ENCODE measurements at regions not wholly inside any gene's neighbourhood (a gene's known extent, or its start where the extent isn't known, plus 50 kb on each side); places are given as distances from the start of the nearest gene placed in this dataset.
"Not testable (repeated sequence)": the region's sequence is repeated elsewhere in the genome, so short reads cannot be mapped to it uniquely, and the experiment has no call there.

DNA sequence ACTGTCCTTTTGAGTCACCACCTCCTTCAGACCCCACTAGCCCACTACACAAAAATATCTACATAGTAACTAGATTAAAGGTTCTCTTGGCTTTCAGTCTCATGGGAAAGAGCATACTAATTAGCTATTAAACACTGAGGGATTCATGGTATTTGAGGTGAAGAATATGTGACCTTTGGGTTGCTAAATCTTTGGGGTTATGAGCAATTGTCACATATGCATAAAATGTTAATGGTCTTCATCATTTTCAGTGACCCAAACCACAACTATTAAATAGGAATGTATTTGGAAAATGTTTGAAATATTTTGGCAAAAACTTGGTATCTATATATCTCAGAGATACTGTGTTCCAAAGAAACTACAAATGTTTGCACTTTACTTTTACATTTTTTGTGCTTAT lies 365.1 kb downstream of the MAGEB5 start:
- no peak for DNase-seq

DNA sequence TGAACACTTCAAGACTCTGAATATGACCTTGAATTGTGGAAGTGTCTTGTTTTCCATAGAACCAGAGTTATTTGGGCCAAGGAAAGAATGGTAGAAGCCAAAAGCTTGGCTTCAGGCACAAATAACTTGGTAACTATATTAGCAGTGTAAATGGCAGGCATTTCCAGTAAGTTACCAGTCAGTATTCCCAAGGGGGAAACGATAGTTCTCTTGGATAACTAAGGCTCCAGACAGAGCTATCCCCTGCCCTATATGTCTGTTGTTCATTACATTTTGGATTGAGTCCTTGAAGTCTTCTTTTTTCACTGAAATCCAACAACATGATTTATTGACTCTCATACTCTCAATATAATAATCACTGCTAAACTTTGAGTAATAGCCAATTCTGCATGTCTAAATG lies 364.1 kb downstream of the MAGEB5 start:
- no peak for DNase-seq

DNA sequence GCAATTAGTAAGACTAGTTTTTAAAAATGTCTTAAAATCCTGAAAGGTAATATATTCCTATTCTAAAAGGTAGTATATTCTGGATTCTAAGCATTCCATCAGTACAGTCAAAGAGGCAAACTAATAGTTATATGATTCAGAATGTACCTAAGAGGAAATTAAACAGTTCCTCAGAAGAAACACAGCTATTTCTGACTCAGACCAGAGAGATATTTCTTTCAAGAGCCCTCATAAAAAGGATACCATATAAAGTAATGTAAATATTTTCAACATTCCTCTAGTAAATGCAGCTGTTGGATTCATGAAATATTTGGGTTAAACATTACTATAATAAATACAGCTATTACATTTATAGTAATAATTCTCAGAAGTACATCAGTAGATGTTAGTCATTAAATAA lies 358.3 kb downstream of the MAGEB5 start:
- DNase-seq: no peak

DNA sequence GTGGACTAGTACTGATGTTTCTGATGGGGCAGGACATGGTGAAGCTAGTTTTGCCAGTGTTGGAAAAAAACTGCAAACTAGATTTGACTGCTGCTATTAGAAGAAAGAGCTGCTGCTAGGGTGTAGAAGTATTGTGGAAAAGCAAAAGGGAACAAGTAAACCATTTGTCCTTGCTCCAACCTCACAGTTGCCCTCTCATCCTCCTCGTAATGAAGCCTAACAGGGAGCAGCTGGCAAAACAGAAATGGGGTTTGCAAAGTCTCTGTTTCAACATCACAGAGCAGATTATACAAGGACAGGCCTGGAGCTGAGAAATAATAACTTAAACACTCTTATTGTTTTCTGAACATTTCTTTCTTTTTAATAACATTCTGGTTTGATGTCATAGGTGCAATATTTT lies 346.2 kb downstream of the MAGEB5 start:
- no peak for DNase-seq

DNA sequence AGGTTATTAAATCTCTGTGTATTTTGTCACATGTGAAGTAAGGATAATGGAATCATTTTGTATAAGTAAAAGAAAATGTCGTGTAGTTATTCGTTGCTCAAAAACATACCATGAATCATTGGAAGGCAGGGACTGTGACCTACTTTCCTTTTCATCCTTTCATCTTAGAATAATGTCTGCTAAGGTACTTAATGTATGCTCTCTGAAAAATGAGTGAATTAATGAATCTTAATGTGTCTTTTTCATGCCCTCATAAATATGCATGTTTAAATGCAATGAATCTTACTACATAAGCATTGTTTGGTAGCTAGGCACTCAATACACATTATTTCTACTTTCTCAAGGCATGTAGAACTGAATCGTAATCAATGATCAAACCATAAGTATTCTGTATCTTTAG lies 343.9 kb downstream of the MAGEB5 start:
- no peak for DNase-seq

DNA sequence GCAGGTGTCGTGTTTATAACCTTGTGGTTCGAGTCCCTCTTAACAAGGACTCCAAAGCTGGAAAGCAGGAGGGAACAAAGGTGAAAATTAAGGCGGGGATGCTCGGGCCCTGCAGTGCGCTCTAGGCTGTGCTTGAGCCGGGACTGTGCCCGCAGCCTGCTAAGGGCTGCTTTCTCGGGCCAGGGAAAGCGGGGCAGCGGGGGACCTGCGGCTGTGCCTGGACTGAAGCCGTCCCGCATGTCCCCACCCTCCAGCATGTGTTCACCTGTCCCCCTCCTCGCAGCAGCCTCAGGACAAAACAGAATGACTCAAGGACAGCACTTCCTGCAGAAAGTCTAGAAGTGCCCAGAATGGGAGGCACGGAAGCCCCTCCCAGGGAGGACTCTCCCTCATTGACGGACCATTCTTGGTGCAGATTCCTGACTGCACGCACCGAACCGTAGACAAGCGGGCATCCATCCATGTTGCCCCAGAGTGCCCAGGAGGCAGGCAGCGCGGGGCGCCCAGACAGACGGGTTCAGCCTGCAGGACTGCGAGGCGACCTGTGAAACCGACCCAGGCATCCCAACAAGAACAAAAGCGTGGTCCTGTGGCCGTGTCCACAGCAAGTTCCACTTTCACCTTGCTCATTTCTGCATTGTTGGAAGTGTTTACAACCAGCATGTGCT lies 342.9 kb downstream of the MAGEB5 start:
- DNase-seq: no peak

DNA sequence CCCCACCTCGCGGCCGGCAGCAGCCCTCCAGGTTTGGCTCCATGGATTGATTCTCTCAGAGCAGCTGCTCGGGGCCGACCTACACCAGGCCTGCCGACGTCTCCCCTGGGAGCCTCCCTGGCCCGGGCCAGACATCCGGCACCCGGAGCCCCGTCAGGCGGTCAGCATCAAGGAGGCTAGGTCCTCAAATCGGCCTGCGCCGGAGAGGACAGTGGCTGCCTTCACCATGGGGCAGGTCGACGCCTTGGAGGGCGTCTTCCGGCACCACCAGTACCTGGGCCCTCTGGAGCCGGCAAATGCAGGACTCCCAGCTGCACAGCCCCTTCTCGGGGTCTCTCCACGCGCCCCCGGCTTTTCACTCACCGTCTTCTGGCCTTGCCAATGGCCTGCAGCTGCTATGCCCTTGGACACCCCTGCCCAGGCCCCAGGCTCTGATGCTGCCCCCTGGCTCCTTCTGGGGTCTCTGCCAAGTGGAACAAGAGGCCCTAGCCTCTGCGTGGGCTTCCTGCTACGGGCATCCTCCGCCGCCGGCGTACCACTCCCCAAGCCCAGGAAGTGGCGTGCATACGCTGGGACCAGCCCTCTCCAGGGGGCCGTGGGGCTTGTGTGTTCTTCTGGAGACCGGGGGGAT lies 341.8 kb downstream of the MAGEB5 start:
- no peak for DNase-seq

DNA sequence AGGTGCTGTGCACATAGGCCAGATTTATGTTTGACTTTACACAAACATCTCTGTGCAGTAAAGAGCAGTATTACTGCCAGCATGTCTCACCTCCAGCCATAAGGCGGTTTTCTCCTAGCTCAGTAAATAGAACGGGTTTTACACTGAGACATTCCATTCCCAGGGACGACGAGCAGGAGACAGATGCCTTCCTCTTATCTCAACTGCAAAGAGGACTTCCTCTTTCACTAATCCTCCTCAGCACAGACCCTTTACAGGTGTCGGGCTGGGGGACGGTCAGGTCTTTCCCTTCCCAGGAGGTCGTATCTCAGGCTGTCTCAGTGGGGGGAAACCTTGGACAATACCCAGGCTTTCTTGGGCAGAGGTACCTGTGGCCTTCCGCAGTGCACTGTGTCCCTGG lies 309.8 kb downstream of the MAGEB5 start:
- not testable (repeated sequence) for DNase-seq

DNA sequence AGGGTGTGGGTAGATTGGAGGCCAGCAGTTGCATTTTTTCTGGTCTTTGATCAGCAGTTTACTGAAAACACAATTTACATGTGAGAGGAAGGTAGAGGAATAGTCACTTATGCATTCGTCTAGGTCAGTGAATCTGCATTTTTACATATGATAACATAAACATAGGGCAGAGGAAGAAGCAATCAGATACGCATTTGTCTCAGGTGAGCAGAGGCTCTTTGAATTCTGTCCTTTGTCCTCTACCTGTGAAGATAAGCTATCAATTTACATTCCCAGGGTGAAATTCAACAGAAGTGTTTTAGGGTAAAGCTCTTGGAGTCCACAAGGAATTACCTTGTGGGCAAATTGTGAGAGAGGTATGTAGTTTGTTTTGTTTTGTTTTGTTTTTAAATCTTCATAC lies 306.5 kb downstream of the MAGEB5 start:
- no peak for DNase-seq

DNA sequence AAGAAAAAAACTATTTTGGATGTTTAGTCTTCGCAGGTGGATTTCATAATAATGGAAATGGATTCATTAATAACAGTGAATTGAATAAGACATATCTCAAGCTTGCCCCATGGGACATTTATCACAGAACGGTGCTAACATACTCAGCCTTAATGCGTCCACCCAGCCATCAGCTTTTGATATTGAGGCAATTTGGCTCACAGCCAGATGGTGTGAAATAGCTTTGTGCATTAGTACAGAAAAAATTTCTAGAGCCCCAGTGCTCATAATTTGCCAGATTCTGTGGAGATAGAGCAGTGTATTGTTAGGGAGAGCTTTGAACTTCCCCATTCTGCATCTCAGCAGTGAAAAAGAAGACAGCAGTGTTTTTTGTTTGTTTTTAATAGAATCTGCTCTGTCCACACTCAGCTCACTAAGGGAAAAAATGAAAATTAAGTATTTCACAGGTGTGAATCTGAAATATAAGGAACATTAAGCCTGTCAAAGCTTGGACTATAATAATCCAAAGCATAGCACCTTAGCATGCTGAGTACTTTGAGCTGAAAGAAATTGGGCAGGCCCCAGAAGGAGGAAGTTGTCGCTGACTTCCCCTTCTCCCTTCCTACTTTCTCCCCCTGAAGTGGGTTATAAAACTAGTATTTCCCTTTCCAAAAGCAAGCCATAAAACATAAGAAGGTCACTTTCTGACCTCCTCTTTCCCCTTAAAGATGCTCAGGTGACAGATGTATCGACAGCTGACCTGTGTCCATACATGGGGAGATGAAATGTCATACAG lies 295.8 kb downstream of the MAGEB5 start:
- DNase-seq: no peak

DNA sequence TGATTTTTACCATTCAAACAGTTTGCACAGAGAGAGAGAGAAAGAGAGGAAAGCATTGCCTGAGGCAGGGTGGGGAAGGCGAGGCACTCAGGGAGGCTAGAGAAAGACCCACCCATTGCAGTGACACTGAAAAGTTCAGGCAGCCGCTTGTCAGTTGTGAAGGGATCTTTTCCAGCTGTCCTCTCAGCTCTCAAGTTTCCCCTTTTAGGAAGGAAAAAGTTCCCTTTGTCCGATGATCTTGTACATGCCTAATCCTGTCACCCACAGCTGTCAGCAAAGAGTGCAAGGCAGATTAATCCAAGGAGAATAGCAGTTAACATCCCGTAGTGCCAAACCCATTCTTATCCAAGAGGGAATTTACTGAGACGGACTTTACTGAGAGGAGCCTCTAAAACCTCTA lies 255.0 kb downstream of the MAGEB5 start:
- DNase-seq: no peak

DNA sequence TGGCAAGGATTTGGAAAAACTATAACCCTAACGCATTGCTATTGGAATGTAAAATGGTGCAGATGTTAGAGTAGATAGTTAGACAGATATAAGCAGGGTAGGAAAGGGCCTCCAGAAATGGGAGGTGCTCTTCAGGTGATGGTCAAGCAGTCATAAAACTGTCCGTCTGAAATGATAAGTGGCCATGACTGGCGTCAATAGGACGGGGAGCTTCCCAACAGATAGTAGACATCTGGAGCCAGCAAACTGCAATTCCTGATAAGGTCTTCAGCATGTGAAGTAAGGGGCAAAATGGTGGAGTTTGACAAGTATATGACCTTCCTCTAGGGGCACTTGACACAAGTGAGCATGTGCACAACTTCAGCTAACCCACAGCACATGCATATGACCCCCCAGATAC lies 250.4 kb downstream of the MAGEB5 start:
- DNase-seq: no peak

DNA sequence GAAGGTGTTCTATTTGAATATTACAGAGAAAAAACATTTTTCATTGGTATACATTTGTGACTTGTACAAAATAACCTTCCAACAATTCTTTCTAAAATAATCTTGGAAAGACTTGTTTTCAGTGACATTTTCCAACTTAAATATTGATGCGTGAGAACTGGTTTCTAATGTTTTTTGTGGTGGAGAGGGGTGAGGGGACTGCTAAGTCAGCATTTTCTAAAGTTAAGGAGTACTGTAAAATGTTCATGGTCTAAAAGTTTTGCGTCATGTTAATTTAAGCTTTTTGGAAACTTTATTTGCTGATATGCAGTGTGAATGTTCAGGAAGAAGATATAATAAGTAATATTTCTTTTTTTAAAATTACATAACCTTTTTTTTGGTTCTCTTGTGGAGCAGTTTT lies 229.3 kb downstream of the MAGEB5 start:
- no peak for DNase-seq

DNA sequence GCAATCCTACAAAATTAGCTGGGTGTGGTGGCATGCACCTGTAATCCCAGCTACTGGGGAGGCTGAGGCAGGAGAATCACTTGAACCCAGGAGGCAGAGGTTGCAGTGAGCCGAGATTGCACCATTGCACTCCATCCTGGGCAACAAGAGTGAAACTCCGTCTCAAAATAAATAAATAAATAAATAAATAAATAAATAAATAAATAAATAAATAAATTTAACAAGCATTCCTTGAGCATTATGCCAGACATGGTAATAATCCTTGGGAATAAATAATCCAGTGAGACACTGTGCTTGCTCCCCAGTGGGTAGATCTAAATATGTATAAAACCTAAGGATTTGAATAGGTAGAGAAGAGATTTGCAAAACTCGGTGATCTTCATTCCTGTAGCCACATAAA lies 228.4 kb downstream of the MAGEB5 start:
- not testable (repeated sequence) for DNase-seq

DNA sequence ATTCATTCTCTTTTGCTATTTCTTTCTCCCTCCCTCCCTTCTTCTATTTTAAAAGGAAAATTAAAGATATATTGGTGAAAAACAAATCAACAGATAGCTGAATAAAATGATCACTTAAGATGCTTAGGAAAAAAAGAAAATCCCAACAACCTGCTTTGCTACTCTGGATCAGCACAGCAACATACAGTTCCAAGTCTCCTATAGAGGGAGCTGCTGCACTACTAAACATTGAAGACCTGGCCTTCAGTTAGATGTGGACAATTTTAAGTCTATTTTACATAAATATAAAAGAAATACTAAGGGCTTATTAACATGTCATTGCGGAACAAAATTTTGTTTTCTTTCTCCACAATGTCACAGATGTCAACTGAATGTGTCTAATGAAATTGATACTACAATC lies 226.4 kb downstream of the MAGEB5 start:
- no peak for DNase-seq

DNA sequence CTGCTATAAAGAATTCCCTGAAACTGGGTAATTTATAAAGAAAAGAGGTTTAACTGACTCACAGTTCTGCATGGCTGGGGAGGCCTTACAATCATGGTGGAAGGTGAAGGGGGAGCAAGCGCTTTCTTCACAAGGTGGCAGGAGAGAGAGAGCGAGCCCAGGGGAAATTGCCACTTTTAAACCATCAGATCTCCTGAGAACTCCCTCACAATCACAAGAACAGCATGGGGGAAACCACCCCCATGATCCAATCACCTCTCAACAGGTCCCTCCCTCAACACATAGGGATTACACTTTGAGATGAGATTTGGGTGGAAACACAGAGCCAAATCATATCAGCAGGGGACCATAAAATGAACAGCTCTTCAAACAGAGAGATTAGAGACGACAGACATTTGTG lies 198.6 kb downstream of the MAGEB5 start:
- no peak for DNase-seq

DNA sequence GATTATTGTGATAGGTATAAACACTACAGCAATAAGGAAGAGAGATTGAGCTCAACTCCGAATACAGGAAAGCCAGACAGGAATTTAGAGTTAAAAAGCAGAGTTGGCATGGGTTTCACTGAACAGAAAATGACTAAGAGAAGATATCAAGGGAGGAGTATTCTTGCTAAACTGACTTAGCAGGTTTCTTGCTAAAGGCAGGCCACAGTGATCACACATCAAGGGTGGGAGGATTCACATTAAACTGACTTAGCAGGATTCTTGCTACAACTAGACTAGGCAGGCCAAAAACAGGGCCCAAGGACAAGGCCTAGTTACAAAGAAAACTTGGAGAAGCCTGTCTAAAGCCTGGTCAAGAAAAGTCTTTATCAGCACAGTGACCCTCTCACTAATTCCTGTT lies 195.1 kb downstream of the MAGEB5 start:
- DNase-seq: no peak

DNA sequence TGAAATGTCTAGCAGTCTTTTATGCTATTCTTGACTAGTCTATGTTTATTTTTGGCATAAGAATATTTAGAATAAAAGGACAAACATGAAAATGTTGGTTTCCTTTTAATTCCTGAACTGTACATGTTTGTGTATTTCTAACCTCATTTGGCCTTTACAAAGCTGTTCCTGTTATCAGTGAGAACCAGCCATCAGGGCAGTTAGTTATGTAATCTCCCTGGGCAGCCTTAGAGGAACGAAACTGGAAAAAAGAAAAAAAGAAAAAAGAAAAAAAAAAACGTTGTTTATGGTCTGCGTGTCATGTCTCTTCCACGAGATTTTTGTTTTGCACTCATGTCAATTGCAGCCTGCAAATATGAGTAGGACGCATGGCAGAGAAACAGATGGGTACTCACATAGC lies 193.7 kb downstream of the MAGEB5 start:
- DNase-seq: no peak

DNA sequence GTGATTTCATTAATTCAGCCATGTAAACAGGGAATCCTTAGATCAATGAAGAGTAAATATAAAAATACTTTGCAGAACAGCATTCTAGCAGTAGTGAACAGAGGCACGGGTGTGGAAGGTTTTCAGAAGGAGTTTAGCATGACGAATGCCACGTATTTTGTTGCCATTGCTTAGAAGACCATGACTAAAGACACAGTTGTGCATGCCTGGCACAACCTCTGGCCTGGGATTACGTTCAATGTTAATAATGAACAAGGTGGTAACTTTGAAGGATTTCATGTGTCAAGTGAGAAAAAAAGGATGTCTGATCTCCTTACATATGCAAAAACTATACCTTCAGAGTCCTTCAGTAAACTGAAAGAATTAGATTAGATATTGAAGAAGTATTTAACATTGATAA lies 171.9 kb downstream of the MAGEB5 start:
- DNase-seq: no peak

DNA sequence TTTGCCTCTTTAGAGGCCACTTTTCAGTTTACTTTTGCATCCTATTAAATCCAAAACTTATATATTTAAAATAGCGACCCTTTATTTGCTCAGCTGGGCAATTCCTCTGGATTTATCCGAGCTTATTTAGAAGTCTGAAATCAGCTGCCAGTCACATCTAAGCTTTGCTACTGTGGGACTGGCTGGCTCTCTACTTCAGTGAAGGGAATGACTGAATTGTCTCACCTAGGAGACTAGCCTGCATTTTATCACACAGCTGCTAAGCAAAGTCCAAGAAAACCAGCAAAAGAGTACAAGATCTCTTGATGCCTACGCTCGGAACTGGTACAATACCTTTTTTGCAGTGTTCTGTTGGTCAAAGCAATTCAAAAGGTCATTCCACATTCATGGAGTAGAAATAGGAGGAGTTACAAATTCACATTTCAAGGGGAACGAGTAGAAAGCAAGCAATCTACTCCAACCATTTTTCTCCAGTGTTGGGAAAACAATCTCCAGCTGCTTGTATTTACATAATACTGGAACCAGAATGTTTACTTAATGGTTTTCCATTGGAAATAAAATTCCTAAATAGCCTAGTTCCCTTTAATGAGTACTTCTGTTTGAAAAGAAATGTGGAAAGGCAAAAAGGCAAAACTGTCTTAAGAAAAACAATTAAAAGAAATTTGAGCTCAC lies 160.2 kb downstream of the MAGEB5 start:
- DNase-seq: no peak

DNA sequence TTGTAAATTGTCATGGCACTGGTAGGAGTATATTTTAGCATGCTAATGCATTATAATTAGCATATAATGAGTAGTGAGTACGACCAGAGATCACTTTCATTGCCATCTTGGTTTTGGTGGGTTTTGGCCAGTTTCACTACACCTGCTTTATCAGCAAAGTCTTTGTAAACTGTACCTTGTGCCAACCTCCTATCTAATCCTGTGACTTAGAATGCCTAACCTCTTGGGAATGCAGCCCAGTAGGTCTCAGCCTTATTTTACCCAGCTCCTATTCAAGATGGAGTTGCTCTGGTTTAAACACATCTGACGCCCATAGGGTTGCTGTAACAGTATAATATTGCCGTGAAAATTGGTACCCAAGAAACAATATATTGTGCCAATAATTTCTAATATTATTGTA lies 159.4 kb downstream of the MAGEB5 start:
- DNase-seq: no peak

DNA sequence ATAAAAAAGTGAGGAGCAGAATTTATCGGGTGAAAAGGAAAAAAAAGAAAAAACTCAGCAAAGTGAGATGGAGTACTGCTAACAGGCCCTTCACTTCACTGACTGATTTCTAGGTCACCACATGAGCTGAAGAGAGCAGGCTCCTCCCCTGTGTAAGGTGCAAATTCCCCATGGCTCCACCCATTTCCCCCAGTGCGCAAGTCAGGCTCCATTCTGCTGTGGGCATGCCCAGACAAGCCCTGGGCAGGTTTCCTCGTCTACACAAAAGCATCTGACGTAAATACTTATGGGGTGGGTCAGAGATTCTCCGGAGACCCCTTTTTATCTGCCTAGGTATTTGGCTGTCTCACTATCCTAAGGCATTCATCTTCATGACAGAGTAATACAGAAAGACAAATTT lies 157.9 kb downstream of the MAGEB5 start:
- DNase-seq: no peak

DNA sequence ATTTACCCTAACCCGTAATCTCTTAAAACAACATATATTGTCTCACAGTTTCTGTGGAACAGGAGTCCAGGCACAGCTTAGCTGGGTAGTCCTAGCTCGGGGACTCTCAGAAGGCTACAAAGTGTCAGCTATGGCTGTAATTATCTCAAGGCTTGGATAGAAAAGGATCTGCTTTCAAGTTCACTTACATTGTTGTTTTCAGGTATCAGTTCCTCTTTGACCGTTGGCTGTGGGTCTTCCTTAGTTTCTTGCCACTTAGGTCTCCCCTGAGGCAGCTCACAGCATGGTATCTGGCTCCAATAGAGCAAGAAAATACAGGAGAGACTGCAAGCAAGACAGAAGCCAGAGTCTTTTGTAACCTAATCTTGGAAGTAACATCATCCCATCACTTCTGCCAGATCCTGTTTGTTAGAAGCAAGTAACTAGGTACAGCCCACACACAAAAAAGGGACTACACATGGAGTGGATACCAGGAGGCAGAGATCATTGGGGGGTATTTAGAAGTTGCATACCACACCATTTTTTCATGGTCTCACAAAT lies 137.0 kb downstream of the MAGEB5 start:
- DNase-seq: no peak

DNA sequence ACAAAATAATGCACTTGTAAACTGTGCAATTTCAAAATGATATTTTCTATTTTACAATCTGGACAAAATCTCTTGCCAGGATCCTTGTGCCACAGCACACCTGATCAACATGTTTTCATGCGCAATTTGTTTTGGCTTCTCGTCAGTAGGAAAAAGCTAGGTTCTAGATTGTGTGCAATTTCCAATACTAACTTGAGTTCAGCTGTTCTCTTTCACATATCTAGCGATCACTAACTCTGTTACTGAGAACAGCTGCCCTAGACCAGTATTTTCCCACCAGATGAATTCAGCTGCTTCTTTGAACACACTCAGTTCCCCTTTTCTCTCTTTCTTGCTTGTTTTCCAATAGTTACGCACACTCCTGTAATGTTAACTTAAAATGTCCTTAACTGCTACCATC lies 131.2 kb downstream of the MAGEB5 start:
- no peak for DNase-seq

All from CD4-positive, alpha-beta T cell treated with Interleukin-17A for 4 hours (primary cell).